PC-9 (cell line): ENCODE measurements at regions not wholly inside any gene's neighbourhood (a gene's known extent, or its start where the extent isn't known, plus 50 kb on each side); places are given as distances from the start of the nearest gene placed in this dataset.
"Not testable (repeated sequence)": the region's sequence is repeated elsewhere in the genome, so short reads cannot be mapped to it uniquely, and the experiment has no call there.

Experiments used
- BruUV-seq: library from RNA; stranded (reverse); fragments of 400-500 nt; replicated peaks from 2 replicates; lab custom pipeline; 2021; lab: Mats Ljungman, UMichigan
- CTCF ChIA-PET: fragments of 300-600 bp; sonication (Branson Sonifier 250); formaldehyde crosslinking; loops from one replicate; lab custom pipeline; 2022; ENCODE audit warnings: antibody characterized with exemption; lab: Charles Lee
- POLR2A ChIA-PET: fragments of 300-600 bp; sonication (Branson Sonifier 250); formaldehyde crosslinking; loops from one replicate; lab custom pipeline; 2022; ENCODE audit warnings: antibody characterized with exemption; ENCODE audit not compliant: unreplicated experiment; lab: Charles Lee
- DNase-seq, 2 experiments: peaks; one replicate each; pipeline versions ENCODE4 v3.0.0 to v3.0.0-alpha.2; 2015 to 2022; ENCODE audit warnings: mixed read lengths in 1 of 2
- H2AFZ ChIP-seq: fragments of 200-600 bp; sonication (generic); 2 replicates; pipeline ENCODE4 v1.8.1; 2017; ENCODE audit warnings: antibody characterized with exemption
- H3F3A ChIP-seq: fragments of 200-600 bp; sonication (generic); 2 replicates; pipeline ENCODE4 v1.8.1; 2017; ENCODE audit warnings: antibody characterized with exemption, mild to moderate bottlenecking, low read depth; ENCODE audit not compliant: insufficient read depth
- H3K27ac ChIP-seq: fragments of 200-600 bp; sonication (generic); 2 replicates; pipeline ENCODE4 v1.6.1; 2016; ENCODE audit warnings: mixed run types
- H3K27me3 ChIP-seq: fragments of 200-600 bp; sonication (generic); 2 replicates; pipeline ENCODE4 v1.6.1; 2016; ENCODE audit warnings: low read depth, mixed run types; ENCODE audit not compliant: insufficient read depth
- H3K36me3 ChIP-seq: fragments of 200-600 bp; sonication (generic); 2 replicates; pipeline ENCODE4 v1.6.1; 2016; ENCODE audit warnings: low read depth, mixed run types
- H3K4me1 ChIP-seq: fragments of 200-600 bp; sonication (generic); replicated peaks from 2 replicates; pipeline ENCODE4 v1.6.1; 2016; ENCODE audit warnings: mixed run types; ENCODE audit not compliant: insufficient read depth
- H3K4me2 ChIP-seq: fragments of 200-600 bp; sonication (generic); 2 replicates; pipeline ENCODE4 v1.6.1; 2017; ENCODE audit warnings: mixed run types
- H3K4me3 ChIP-seq: fragments of 200-600 bp; sonication (generic); 2 replicates; pipeline ENCODE4 v1.6.1; 2016; ENCODE audit warnings: mixed run types
- H3K79me2 ChIP-seq: fragments of 200-600 bp; sonication (generic); 2 replicates; pipeline ENCODE4 v1.6.1; 2017; ENCODE audit warnings: low read depth, mixed run types
- H3K9me2 ChIP-seq: fragments of 200-600 bp; sonication (generic); 2 replicates; pipeline ENCODE4 v1.8.1; 2017; ENCODE audit warnings: mild to moderate bottlenecking; ENCODE audit not compliant: insufficient read depth
- H3K9me3 ChIP-seq: fragments of 200-600 bp; sonication (generic); 2 replicates; pipeline ENCODE4 v1.8.1; 2016; ENCODE audit warnings: low read depth; ENCODE audit not compliant: insufficient read depth
- H4K20me1 ChIP-seq: fragments of 200-600 bp; sonication (generic); 2 replicates; pipeline ENCODE4 v1.8.1; 2017; ENCODE audit not compliant: insufficient read depth
- intact Hi-C: fragments of 100-400 bp; cut with micrococcal nuclease; formaldehyde crosslinking; loops from one replicate; pipeline ENCODE4 v1.10.0; 2022; ENCODE audit not compliant: unreplicated experiment

DNA sequence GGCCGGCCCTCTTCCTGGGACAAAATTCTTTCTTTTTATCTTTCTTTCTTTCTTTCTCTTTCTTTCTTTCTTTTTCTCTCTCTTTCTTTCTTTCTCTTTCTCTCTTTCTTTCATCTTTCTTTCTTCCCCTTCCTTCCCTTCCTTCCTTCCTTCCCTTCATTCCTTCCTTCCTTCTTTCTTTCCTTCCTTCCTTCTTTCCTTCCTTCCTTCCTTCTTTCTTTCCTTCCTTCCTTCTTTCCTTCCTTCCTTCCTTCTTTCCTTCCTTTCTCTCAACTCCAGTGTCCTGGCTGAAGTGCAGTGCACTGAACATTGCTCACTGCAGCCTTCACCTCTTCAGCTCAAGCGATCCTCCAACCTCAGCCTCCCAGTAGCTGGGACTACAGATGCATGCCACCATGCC lies 112.5 kb downstream of the SEPTIN7 start:
- intact Hi-C loops, H3K4me2 ChIP-seq, BruUV-seq, H4K20me1 ChIP-seq, H3K27ac ChIP-seq, H3K4me3 ChIP-seq, POLR2A ChIA-PET, H3K9me2 ChIP-seq, H2AFZ ChIP-seq, DNase-seq, CTCF ChIA-PET, H3K9me3 ChIP-seq, H3K79me2 ChIP-seq, H3K36me3 ChIP-seq, H3K27me3 ChIP-seq: not testable (repeated sequence)
- Histone ChIP-seq H3F3A (peaks cover 13% of the 10 kb centered on the region; the same call in 1 of the 2 replicates), H3K4me1 (peaks cover 16% of the 10 kb centered on the region)

DNA sequence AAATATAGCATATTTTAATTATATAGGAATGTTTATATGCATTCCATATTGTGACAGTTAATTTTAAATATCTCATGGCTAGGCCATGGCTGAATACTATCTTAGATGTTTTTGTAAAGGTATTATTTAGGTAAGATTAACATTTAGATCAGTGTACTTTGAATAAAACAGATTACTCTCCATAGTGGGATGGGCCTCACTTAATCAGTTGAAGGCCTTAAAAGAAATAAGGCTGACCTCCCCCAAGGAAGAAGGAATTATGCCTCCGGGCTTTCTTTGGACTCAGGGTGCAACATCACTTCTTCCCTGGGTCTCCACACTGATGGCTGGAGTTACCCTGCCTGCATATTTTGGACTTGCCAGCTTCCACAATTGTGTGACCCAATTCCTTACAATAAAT lies 113.4 kb downstream of the SEPTIN7 start:
- CTCF ChIA-PET, H3K27me3 ChIP-seq, H2AFZ ChIP-seq, H3K27ac ChIP-seq, H4K20me1 ChIP-seq, BruUV-seq, intact Hi-C loops, H3K9me2 ChIP-seq, H3K4me2 ChIP-seq, DNase-seq, POLR2A ChIA-PET, H3K9me3 ChIP-seq, H3K36me3 ChIP-seq, H3K79me2 ChIP-seq, H3K4me3 ChIP-seq: not testable (repeated sequence)
- Histone ChIP-seq H3F3A (peaks cover 13% of the 10 kb centered on the region; the same call in 1 of the 2 replicates), H3K4me1 (peaks cover 16% of the 10 kb centered on the region)

DNA sequence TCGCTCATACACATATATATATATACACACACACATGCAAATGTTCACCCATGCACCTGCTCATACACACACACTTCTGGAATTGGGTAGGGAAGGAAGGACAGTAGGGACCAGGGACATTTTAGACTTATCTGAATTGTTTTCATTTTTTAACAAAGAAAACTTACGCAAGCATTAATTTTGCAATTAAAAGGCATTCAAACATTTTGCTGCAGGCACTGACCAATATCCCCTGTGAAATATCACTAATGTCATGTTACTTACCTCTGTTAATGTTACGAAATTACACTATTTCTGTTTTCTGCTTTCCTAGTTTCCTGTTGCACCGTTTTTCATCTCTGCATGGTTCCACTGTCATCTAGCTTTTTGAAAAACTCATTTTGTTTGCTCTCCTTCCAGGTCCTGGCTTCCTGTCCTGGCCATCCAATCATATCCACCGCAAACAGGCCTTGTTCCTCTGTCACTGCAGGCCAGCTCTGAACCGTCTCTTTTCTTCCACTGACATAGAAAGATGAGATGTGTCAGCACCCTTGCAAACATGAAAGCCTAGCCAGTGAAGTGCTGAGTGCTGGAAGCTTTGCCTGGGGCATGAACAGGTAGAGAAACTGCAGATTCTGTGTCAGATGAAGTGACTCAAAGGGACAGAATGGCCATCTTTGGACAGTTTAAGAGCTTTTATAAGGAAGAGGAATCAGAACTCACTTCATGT lies 114.5 kb downstream of the SEPTIN7 start:
- H3K4me3 ChIP-seq, H4K20me1 ChIP-seq, H3K36me3 ChIP-seq, H2AFZ ChIP-seq, H3K27me3 ChIP-seq, H3K9me3 ChIP-seq, BruUV-seq, H3K9me2 ChIP-seq, POLR2A ChIA-PET, H3K79me2 ChIP-seq, intact Hi-C loops: not testable (repeated sequence)
- Histone ChIP-seq H3K27ac (peak overlapping the region; percentile 45; the same call in 1 of the 2 replicates), H3K4me2 (peak overlapping the region; percentile 18; the same call in 1 of the 2 replicates), H3K4me1 (peaks cover 16% of the 10 kb centered on the region), H3F3A (peaks cover 13% of the 10 kb centered on the region; the same call in 1 of the 2 replicates)
- peak in 1 of 2 experiments; percentile 69 for DNase-seq
- CTCF ChIA-PET, result interaction anchor here (0.6 kb wide), 1 partner anchor 45 kb away, joined by 4 read pairs; no protein-coding TSS in a partner anchor

DNA sequence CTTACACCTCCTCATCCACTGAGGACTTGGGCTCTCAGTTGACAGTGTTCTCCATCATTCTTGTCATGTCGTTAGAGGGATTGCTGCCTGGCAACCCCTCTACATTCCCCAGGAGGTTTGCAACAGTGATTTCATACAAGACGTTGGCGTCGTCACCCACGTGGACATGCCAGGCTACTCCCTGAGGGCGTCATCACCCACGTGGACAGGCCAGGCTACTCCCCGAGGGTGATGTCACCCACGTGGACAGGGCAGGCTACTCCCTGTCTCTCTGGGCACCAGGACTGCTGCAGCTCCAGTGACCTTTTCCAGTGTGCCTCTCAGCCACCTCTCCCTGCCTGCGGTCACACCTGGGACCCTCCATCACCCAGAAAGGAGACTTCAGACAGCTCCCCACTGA lies 117.4 kb downstream of the SEPTIN7 start:
- POLR2A ChIA-PET, result not testable (repeated sequence)

DNA sequence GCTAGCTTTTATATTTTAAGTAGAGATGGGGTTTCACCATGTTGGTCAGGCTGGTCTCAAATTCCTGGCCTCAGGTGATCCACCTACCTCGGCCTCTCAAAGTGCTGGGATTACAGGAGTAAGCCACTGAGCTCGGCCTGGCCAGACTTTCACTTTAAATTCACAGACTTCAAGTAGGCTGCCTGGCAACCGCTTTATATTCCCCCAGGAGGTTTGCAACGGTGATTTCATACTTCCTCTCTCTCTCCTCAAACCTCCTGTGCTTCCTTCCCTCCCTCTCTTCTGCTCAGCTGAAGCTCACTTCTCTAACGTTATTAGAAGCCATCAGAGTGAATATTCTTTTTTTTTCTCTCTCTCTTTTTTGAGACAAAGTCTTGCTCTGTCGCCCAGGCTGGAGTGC lies 118.8 kb downstream of the SEPTIN7 start:
- H4K20me1 ChIP-seq, POLR2A ChIA-PET, H3K9me2 ChIP-seq, H3K4me2 ChIP-seq, H3K9me3 ChIP-seq, DNase-seq, CTCF ChIA-PET, H3K27ac ChIP-seq, H3K4me3 ChIP-seq, BruUV-seq, H3K79me2 ChIP-seq, intact Hi-C loops, H3K36me3 ChIP-seq, H3K27me3 ChIP-seq, H2AFZ ChIP-seq: not testable (repeated sequence)
- peaks cover 13% of the 10 kb centered on the region; the same call in 1 of the 2 replicates for H3F3A ChIP-seq
- H3K4me1 ChIP-seq, result peaks cover 16% of the 10 kb centered on the region

More for the DNA sequence above, 117.4 kb downstream of the SEPTIN7 start:
- H3K4me3 ChIP-seq, H3K27ac ChIP-seq, BruUV-seq, H2AFZ ChIP-seq, H3K79me2 ChIP-seq, CTCF ChIA-PET, H3K9me3 ChIP-seq, H3K4me2 ChIP-seq, H4K20me1 ChIP-seq, H3K36me3 ChIP-seq, DNase-seq, H3K27me3 ChIP-seq, intact Hi-C loops, H3K9me2 ChIP-seq: not testable (repeated sequence)
- peaks cover 13% of the 10 kb centered on the region; the same call in 1 of the 2 replicates for H3F3A ChIP-seq
- H3K4me1 ChIP-seq, result peaks cover 16% of the 10 kb centered on the region

DNA sequence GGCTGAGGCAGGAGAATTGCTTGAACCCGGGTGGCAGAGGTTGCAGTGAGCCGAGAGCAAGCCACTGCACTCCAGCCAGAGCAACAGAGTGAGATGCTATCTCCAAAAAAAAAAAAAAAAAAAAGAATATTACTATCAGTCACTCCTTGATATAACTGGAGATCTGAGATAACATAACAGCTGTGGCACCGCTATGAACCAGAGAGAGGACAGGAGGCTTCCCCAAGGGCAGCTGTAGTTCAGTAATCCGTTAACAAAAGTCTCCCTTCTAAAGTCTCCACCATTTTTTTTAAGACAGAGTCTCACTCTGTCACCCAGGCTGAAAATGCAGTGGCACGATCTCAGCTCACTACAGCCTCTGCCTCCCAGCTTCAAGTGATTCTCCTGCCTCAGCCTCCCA lies 120.5 kb downstream of the SEPTIN7 start:
- H3K4me3 ChIP-seq, H3K9me2 ChIP-seq, H3K36me3 ChIP-seq, H3K27ac ChIP-seq, H3K4me1 ChIP-seq, H3K9me3 ChIP-seq, H2AFZ ChIP-seq, H3K4me2 ChIP-seq, H3F3A ChIP-seq, H3K79me2 ChIP-seq, intact Hi-C loops, H4K20me1 ChIP-seq, H3K27me3 ChIP-seq, DNase-seq, BruUV-seq: not testable (repeated sequence)
- ChIA-PET POLR2A (interaction anchor here (0.6 kb wide), 1 partner anchor 49 kb away, joined by 5 read pairs; no protein-coding TSS in a partner anchor), CTCF (interaction anchor here (0.7 kb wide), 1 partner anchor 211 kb away, joined by 4 read pairs; no protein-coding TSS in a partner anchor)

DNA sequence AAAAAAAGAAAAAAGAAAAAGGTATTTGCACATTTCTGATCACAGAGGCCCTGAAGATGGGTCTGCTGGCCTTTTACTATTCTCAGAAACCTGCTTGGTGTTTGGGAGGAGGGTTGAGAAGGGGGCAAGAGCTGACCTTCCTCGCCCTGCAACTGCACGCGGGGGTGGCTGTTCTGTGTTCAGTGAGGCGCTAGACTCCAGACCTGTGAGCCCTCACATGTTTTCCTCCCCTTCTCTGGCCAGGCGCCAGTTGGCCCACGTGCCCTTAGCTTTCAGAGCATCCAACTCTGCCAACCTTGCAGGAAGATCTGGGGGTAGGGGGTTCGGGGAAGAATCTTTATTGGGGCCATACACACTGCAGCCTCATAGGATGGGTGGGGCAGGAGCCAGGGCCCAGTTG lies 123.8 kb downstream of the SEPTIN7 start:
- H3K9me3 ChIP-seq, CTCF ChIA-PET, H3K4me2 ChIP-seq, H3K9me2 ChIP-seq, H2AFZ ChIP-seq, H3K4me3 ChIP-seq, H3K27ac ChIP-seq, DNase-seq, H3K27me3 ChIP-seq, intact Hi-C loops, H3K36me3 ChIP-seq, H4K20me1 ChIP-seq, H3F3A ChIP-seq, H3K4me1 ChIP-seq, H3K79me2 ChIP-seq, BruUV-seq: not testable (repeated sequence)
- POLR2A ChIA-PET, result interaction anchor here (0.6 kb wide), 1 partner anchor 406 kb away, joined by 4 read pairs; no protein-coding TSS in a partner anchor
